ENCODE measurements at regions not wholly inside any gene's neighbourhood (a gene's known extent, or its start where the extent isn't known, plus 50 kb on each side); places are given as distances from the start of the nearest gene placed in this dataset.

GRCh38 chr13:106372199-106373155 is 163.0 kb downstream of the EFNB2 start:
- TF ChIP-seq POLR2AphosphoS5 (IDR thresholded peaks at IDR 0.05; ENCODE audit: low read depth, low read length) (no peak), POLR2A (IDR thresholded peaks at IDR 0.05; ENCODE audit: low read depth, low read length) (no peak)

All from GM12892 (cell line).